GM12878 (cell line): ENCODE measurements at regions not wholly inside any gene's neighbourhood (a gene's known extent, or its start where the extent isn't known, plus 50 kb on each side); places are given as distances from the start of the nearest gene placed in this dataset.

Experiments used
- ATAC-seq: fragments of 200-7000 bp; cut with Tn5 transposase; 3 replicates; pipeline ENCODE4 v1.9.1; 2020; ENCODE audit warnings: mild to moderate bottlenecking, moderate library complexity
- BruUV-seq: library from RNA; stranded (reverse); fragments of 400-500 nt; replicated peaks from 2 replicates; lab custom pipeline; 2021; lab: Mats Ljungman, UMichigan
- CTCF ChIA-PET: fragments of 300-600 bp; sonication (Branson Sonifier 250); formaldehyde crosslinking; extraction: SDS; loops from one replicate; lab custom pipeline; 2021; ENCODE audit warnings: inconsistent platforms; lab: Yijun Ruan, JAX
- POLR2A ChIA-PET: fragments of 350-600 bp; formaldehyde crosslinking; extraction: SDS; loops from one replicate; lab custom pipeline; 2021; ENCODE audit warnings: inconsistent platforms; lab: Charles Lee
- RAD21 ChIA-PET: fragments of 300-600 bp; sonication (Branson Sonifier 250); formaldehyde crosslinking; loops from one replicate; lab custom pipeline; 2023; ENCODE audit warnings: antibody characterized with exemption; ENCODE audit not compliant: unreplicated experiment; lab: Charles Lee
- SMC1A ChIA-PET: fragments of 300-600 bp; sonication (Branson Sonifier 250); formaldehyde crosslinking; loops from one replicate; lab custom pipeline; 2023; ENCODE audit not compliant: unreplicated experiment, uncharacterized antibody; lab: Charles Lee
- DNase-seq: peaks from one replicate; pipeline ENCODE4 v3.0.0-alpha.2; 2011; ENCODE audit warnings: low read depth, low spot score
- FAIRE-seq: peaks from 3 replicates; lab custom pipeline; 2011; peaks lifted over from hg19 to GRCh38; lab: Jason Lieb, UNC
- H2AFZ ChIP-seq: 2 replicates; pipeline ENCODE4 v1.6.0; 2011; ENCODE audit warnings: low read depth, low read length, control low read depth; ENCODE audit not compliant: control insufficient read depth
- H3K27ac ChIP-seq: 2 replicates; pipeline ENCODE4 v1.5.1; 2011; ENCODE audit warnings: control low read depth; ENCODE audit not compliant: control insufficient read depth, insufficient read depth
- H3K27me3 ChIP-seq, 2 experiments: replicated peaks in 1 of 2; 2 replicates each; pipeline versions ENCODE4 v1.6.0 to v1.6.1; 2011; ENCODE audit warnings: low read length in 1 of 2; ENCODE audit not compliant: control insufficient read depth in 2 of 2, insufficient read depth in 2 of 2
- H3K36me3 ChIP-seq, 2 experiments: 2 replicates each; pipeline ENCODE4 v1.5.1; 2011; ENCODE audit warnings: low read length in 1 of 2; ENCODE audit not compliant: control insufficient read depth in 2 of 2, insufficient read depth in 2 of 2
- H3K4me1 ChIP-seq: 2 replicates; pipeline ENCODE4 v1.6.1; 2011; ENCODE audit warnings: mild to moderate bottlenecking, low read length, moderate library complexity, mixed read lengths; ENCODE audit not compliant: control insufficient read depth, insufficient read depth
- H3K4me2 ChIP-seq: 2 replicates; pipeline ENCODE4 v1.6.0; 2011; ENCODE audit warnings: control low read depth; ENCODE audit not compliant: control insufficient read depth, insufficient read depth
- H3K4me3 ChIP-seq: fragments of 200-600 bp; sonication (generic); 2 replicates; pipeline ENCODE4 v1.5.1; 2016
- H3K79me2 ChIP-seq: 2 replicates; pipeline ENCODE4 v1.6.0; 2011; ENCODE audit warnings: low read length; ENCODE audit not compliant: control insufficient read depth, insufficient read depth
- H3K9ac ChIP-seq: 2 replicates; pipeline ENCODE4 v1.8.0; 2011; ENCODE audit warnings: low read length, control low read depth, mixed read lengths; ENCODE audit not compliant: control insufficient read depth, insufficient read depth
- H3K9me3 ChIP-seq: replicated peaks from 3 replicates; pipeline ENCODE4 v1.5.1; 2011; ENCODE audit warnings: mild to moderate bottlenecking, low read length; ENCODE audit not compliant: control insufficient read depth, insufficient read depth
- H4K20me1 ChIP-seq: 2 replicates; pipeline ENCODE4 v1.6.0; 2011; ENCODE audit not compliant: control insufficient read depth, insufficient read depth
- CBFB ChIP-seq: IDR thresholded peaks from 2 replicates; pipeline ENCODE4 v1.6.1; 2016; ENCODE audit warnings: antibody characterized with exemption, low read depth
- MLLT1 ChIP-seq: fragments of 450-650 bp; IDR thresholded peaks from 2 replicates; pipeline ENCODE4 v1.6.1; 2016; ENCODE audit warnings: mild to moderate bottlenecking
- PML ChIP-seq: IDR thresholded peaks from 2 replicates; pipeline ENCODE4 v1.6.1; 2012; ENCODE audit warnings: low read length, inconsistent platforms
- SMARCA5 ChIP-seq: fragments of 450-650 bp; IDR thresholded peaks from 2 replicates; pipeline ENCODE4 v1.6.1; 2017; ENCODE audit warnings: mild to moderate bottlenecking
- ZNF592 ChIP-seq: fragments of 450-650 bp; IDR thresholded peaks from 2 replicates; pipeline ENCODE4 v1.6.1; 2017; ENCODE audit warnings: mild to moderate bottlenecking, moderate library complexity
- WGBS: methylation state at CpG from one replicate; pipeline ENCODE4 v1.1.6; 2016; ENCODE audit warnings: low lambda C conversion rate; ENCODE audit not compliant: insufficient replicate concordance, insufficient coverage; ENCODE audit errors: missing lambda C conversion rate; 5-methylcytosine and 5-hydroxymethylcytosine counted together
- in situ Hi-C: fragments of 300-500 bp; cut with MboI; formaldehyde crosslinking; loops from 9 replicates; pipeline ENCODE4 v1.14.3; 2018; ENCODE audit warnings: mixed read lengths
- intact Hi-C: fragments of 100-400 bp; cut with micrococcal nuclease; formaldehyde crosslinking; loops from one replicate; pipeline ENCODE4 v1.14.2; 2022; ENCODE audit not compliant: unreplicated experiment

- intact Hi-C loops = no loop called here
- BruUV-seq = no TSS peak
- no peak overlapping the region for H3K27ac ChIP-seq
- ATAC-seq (no peak), DNase-seq (no peak), FAIRE-seq (no peak)
- H3K4me2 ChIP-seq = no peak overlapping the region
- H3K9me3 ChIP-seq = no peaks in the 10 kb centered on the region
- no peaks in the 10 kb centered on the region for H3K27me3 ChIP-seq
- in situ Hi-C loops = no loop called here
- no peak overlapping the region for H3K4me3 ChIP-seq
- H3K79me2 ChIP-seq = no peaks in the 10 kb centered on the region
- no peaks in the 10 kb centered on the region for H3K36me3 ChIP-seq
- ChIA-PET POLR2A (no interaction called here), RAD21 (no interaction called here), SMC1A (no interaction called here), CTCF (no interaction called here)
- no peaks in the 10 kb centered on the region for H4K20me1 ChIP-seq
- WGBS = 2% methylated on average over 3 of the region's 3 CpGs
- no peak for TF ChIP-seq PML
- TF ChIP-seq SMARCA5 = no peak
- no peak for TF ChIP-seq CBFB
- no peak for TF ChIP-seq MLLT1
- no peak for TF ChIP-seq ZNF592
- H3K9ac ChIP-seq = no peak overlapping the region
- no peaks in the 10 kb centered on the region for H3K4me1 ChIP-seq
- no peak overlapping the region for H2AFZ ChIP-seq
These were observed 218.3 kb upstream of the SOX2 start for GRCh38 chr3:181493423-181493822.
